ENCODE measurements at regions not wholly inside any gene's neighbourhood (a gene's known extent, or its start where the extent isn't known, plus 50 kb on each side); places are given as distances from the start of the nearest gene placed in this dataset.
"Not testable (repeated sequence)": the region's sequence is repeated elsewhere in the genome, so short reads cannot be mapped to it uniquely, and the experiment has no call there.

GRCh38 chr10:71112138-71112785, 100.1 kb upstream of the UNC5B start:
- no peak for TF ChIP-seq CTCF (conservative IDR thresholded peaks at IDR 0.05; ENCODE audit: low read depth, low read length)

GRCh38 chr10:71116426-71116825, 95.9 kb upstream of the UNC5B start:
- DNase-seq (ENCODE audit: low read depth), result no peak
- H3K4me3 ChIP-seq (ENCODE audit: low read length), result no peak overlapping the region
- no peak for TF ChIP-seq CTCF (conservative IDR thresholded peaks at IDR 0.05; ENCODE audit: low read depth, low read length)

More at GRCh38 chr10:71112138-71112785, 100.1 kb upstream of the UNC5B start:
- DNase-seq (ENCODE audit: low read depth), result no peak
- no peak overlapping the region for H3K4me3 ChIP-seq (ENCODE audit: low read length)

- DNase-seq (ENCODE audit: low read depth); H3K4me3 ChIP-seq (ENCODE audit: low read length): not testable (repeated sequence)
Measured at GRCh38 chr10:71117589-71117988, 94.8 kb upstream of the UNC5B start.

GRCh38 chr10:71123023-71123422, 89.3 kb upstream of the UNC5B start:
- TF ChIP-seq CTCF (conservative IDR thresholded peaks at IDR 0.05; ENCODE audit: low read depth, low read length), result no peak
- no peak overlapping the region for H3K4me3 ChIP-seq (ENCODE audit: low read length)
- no peak for DNase-seq (ENCODE audit: low read depth)

- H3K4me3 ChIP-seq (ENCODE audit: low read length), result no peak overlapping the region
- DNase-seq (ENCODE audit: low read depth), result no peak
- TF ChIP-seq CTCF (conservative IDR thresholded peaks at IDR 0.05; ENCODE audit: low read depth, low read length), result no peak
Measured at GRCh38 chr10:71124921-71125748, 87.2 kb upstream of the UNC5B start.

GRCh38 chr10:71125749-71126107, 86.6 kb upstream of the UNC5B start:
- no peak overlapping the region for H3K4me3 ChIP-seq (ENCODE audit: low read length)
- TF ChIP-seq CTCF (conservative IDR thresholded peaks at IDR 0.05; ENCODE audit: low read depth, low read length), result no peak

GRCh38 chr10:71126432-71126831, 85.9 kb upstream of the UNC5B start:
- DNase-seq (ENCODE audit: low read depth), result no peak
- no peak for TF ChIP-seq CTCF (conservative IDR thresholded peaks at IDR 0.05; ENCODE audit: low read depth, low read length)
- H3K4me3 ChIP-seq (ENCODE audit: low read length), result no peak overlapping the region

More at GRCh38 chr10:71125749-71126107, 86.6 kb upstream of the UNC5B start:
- no peak for DNase-seq (ENCODE audit: low read depth)

All from retinal pigment epithelial cell (primary cell).